ENCODE measurements at regions not wholly inside any gene's neighbourhood (a gene's known extent, or its start where the extent isn't known, plus 50 kb on each side); places are given as distances from the start of the nearest gene placed in this dataset.
"Not testable (repeated sequence)": the region's sequence is repeated elsewhere in the genome, so short reads cannot be mapped to it uniquely, and the experiment has no call there.

DNA sequence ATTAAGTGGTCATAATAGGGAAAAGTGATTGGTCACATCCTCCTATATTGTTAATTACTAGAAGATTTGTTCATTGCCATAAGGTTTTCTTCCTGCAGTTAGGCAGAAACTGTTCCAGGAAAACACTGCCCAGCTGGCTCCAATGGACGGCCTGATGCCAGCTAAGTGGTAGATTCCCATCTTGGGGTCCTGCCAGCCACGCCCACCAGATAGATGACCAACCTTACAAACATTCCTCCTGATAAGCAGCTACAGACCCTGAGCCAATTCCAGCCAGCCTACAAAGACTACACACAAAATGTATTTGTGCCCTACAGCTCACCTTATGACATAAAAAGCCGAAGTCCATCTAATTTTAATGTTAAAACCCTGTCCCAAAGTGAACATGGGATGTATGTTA is 685.9 kb upstream of the USP15 start:
- H3K4me3 Mint-ChIP-seq, result no peak overlapping the region
- Histone ChIP-seq H3K4me3 (ENCODE audit: low read depth, low read length) (no peak overlapping the region), H3K9me3 (ENCODE audit: control insufficient read depth in 2 of 2, low read length in 2 of 2) (no peaks in the 10 kb centered on the region), H3K27me3 (ENCODE audit: control insufficient read depth, insufficient read depth, low read length) (no peaks in the 10 kb centered on the region), H3K4me1 (ENCODE audit: control insufficient read depth, insufficient read depth, low read length, poor library complexity, severe bottlenecking) (no peaks in the 10 kb centered on the region), H3K27ac (ENCODE audit: insufficient read depth, low read length, poor library complexity, severe bottlenecking) (no peak overlapping the region), H3K36me3 (ENCODE audit: control insufficient read depth, insufficient read depth, low read length) (no peaks in the 10 kb centered on the region)
- H3K36me3 Mint-ChIP-seq, result no peaks in the 10 kb centered on the region
- H3K9me3 Mint-ChIP-seq, result peaks cover 0 to 4% (median 0%) of the 10 kb centered on the region in 7 donors
- no peak for ATAC-seq (ENCODE audit: low read depth in 2 of 2)
- no peak for DNase-seq
- no peak overlapping the region for H3K27ac Mint-ChIP-seq
- no peaks in the 10 kb centered on the region for H3K4me1 Mint-ChIP-seq
- no peaks in the 10 kb centered on the region for H3K27me3 Mint-ChIP-seq

- Histone ChIP-seq H3K4me3 (ENCODE audit: low read depth, low read length) (no peak overlapping the region), H3K9me3 (ENCODE audit: control insufficient read depth in 2 of 2, low read length in 2 of 2) (no peaks in the 10 kb centered on the region), H3K36me3 (ENCODE audit: control insufficient read depth, insufficient read depth, low read length) (no peaks in the 10 kb centered on the region), H3K27me3 (ENCODE audit: control insufficient read depth, insufficient read depth, low read length) (no peaks in the 10 kb centered on the region), H3K4me1 (ENCODE audit: control insufficient read depth, insufficient read depth, low read length, poor library complexity, severe bottlenecking) (no peaks in the 10 kb centered on the region), H3K27ac (ENCODE audit: insufficient read depth, low read length, poor library complexity, severe bottlenecking) (no peak overlapping the region)
- peak overlapping the region in 1 of 4 donors; percentile 4 for H3K4me3 Mint-ChIP-seq
- H3K4me1 Mint-ChIP-seq, result no peaks in the 10 kb centered on the region
- H3K27ac Mint-ChIP-seq, result no peak overlapping the region
- H3K27me3 Mint-ChIP-seq, result no peaks in the 10 kb centered on the region
- ATAC-seq (ENCODE audit: low read depth in 2 of 2) (no peak), DNase-seq (no peak)
- H3K36me3 Mint-ChIP-seq, result no peaks in the 10 kb centered on the region
- peaks cover 4 to 21% (median 6%) of the 10 kb centered on the region in 7 donors for H3K9me3 Mint-ChIP-seq
These were observed 675.3 kb upstream of the USP15 start for GRCh38 chr12:61584943-61585342.

DNA sequence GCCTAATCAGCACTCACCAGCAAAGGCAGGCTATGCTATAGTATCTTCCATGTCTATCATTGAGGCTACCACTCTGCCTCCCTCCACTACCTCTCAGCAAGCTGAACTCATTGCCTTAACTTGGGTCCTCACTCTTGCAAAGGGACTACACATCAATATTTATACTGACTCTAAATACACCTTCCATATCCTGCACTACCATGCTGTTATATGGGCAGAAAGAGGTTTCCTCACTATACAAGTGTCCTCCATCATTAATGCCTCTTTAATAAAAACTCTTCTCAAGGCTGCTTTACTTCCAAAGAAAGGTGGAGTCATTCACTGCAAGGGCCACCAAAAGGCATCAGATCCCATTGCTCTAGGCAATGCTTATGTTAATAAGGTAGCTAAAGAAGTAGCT is 669.3 kb upstream of the USP15 start:
- H3K4me1 ChIP-seq (ENCODE audit: control insufficient read depth, insufficient read depth, low read length, poor library complexity, severe bottlenecking); H3K36me3 ChIP-seq (ENCODE audit: control insufficient read depth, insufficient read depth, low read length); H3K4me3 Mint-ChIP-seq; ATAC-seq (ENCODE audit: low read depth in 2 of 2); H3K27me3 Mint-ChIP-seq; H3K9me3 ChIP-seq (ENCODE audit: control insufficient read depth in 2 of 2, low read length in 2 of 2); H3K36me3 Mint-ChIP-seq; H3K27ac Mint-ChIP-seq; H3K27me3 ChIP-seq (ENCODE audit: control insufficient read depth, insufficient read depth, low read length); H3K27ac ChIP-seq (ENCODE audit: insufficient read depth, low read length, poor library complexity, severe bottlenecking); H3K4me1 Mint-ChIP-seq; DNase-seq; H3K4me3 ChIP-seq (ENCODE audit: low read depth, low read length): not testable (repeated sequence)
- peaks cover 9 to 57% (median 14%) of the 10 kb centered on the region in 7 donors for H3K9me3 Mint-ChIP-seq

DNA sequence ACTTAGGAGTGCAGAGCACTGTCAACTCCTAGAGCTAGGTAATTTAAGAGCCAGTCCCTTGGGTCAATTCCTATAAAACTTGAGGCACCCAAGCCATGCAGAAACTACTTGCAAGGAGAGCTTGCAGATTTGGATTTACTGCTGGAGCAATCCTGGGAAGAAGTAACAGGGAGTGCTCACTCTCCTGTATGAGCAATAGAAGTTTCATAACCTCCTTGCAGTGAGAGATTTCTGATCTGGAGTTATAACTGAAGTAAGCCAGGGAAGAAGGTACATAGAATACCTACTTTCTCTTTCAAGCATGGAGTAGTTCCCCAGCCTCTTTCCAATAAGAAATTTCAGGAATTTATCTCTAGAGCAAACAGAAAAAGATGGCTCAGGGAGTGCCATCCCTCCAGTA is 650.1 kb upstream of the USP15 start:
- Mint-ChIP-seq H3K4me3 (no peak overlapping the region), H3K9me3 (peaks cover 0 to 8% (median 3%) of the 10 kb centered on the region in 7 donors), H3K27ac (no peak overlapping the region), H3K36me3 (no peaks in the 10 kb centered on the region), H3K27me3 (no peaks in the 10 kb centered on the region), H3K4me1 (no peaks in the 10 kb centered on the region)
- ATAC-seq (ENCODE audit: low read depth in 2 of 2) (no peak), DNase-seq (no peak)
- H3K27ac ChIP-seq (ENCODE audit: insufficient read depth, low read length, poor library complexity, severe bottlenecking), result no peak overlapping the region
- no peaks in the 10 kb centered on the region for H3K27me3 ChIP-seq (ENCODE audit: control insufficient read depth, insufficient read depth, low read length)
- no peak overlapping the region for H3K4me3 ChIP-seq (ENCODE audit: low read depth, low read length)
- H3K36me3 ChIP-seq (ENCODE audit: control insufficient read depth, insufficient read depth, low read length), result no peaks in the 10 kb centered on the region
- no peaks in the 10 kb centered on the region for H3K9me3 ChIP-seq (ENCODE audit: control insufficient read depth in 2 of 2, low read length in 2 of 2)
- H3K4me1 ChIP-seq (ENCODE audit: control insufficient read depth, insufficient read depth, low read length, poor library complexity, severe bottlenecking), result no peaks in the 10 kb centered on the region

GRCh38 chr12:61629702-61630101 is 630.5 kb upstream of the USP15 start:
- Histone ChIP-seq H3K27ac (ENCODE audit: insufficient read depth, low read length, poor library complexity, severe bottlenecking) (no peak overlapping the region), H3K4me1 (ENCODE audit: control insufficient read depth, insufficient read depth, low read length, poor library complexity, severe bottlenecking) (no peaks in the 10 kb centered on the region), H3K9me3 (ENCODE audit: control insufficient read depth in 2 of 2, low read length in 2 of 2) (no peaks in the 10 kb centered on the region), H3K4me3 (ENCODE audit: low read depth, low read length) (no peak overlapping the region), H3K36me3 (ENCODE audit: control insufficient read depth, insufficient read depth, low read length) (no peaks in the 10 kb centered on the region), H3K27me3 (ENCODE audit: control insufficient read depth, insufficient read depth, low read length) (no peaks in the 10 kb centered on the region)
- H3K36me3 Mint-ChIP-seq, result no peaks in the 10 kb centered on the region
- H3K4me1 Mint-ChIP-seq, result no peaks in the 10 kb centered on the region
- H3K27ac Mint-ChIP-seq, result no peak overlapping the region
- H3K9me3 Mint-ChIP-seq, result peaks cover 0 to 10% (median 3%) of the 10 kb centered on the region in 7 donors
- DNase-seq, result no peak
- H3K27me3 Mint-ChIP-seq, result no peaks in the 10 kb centered on the region
- no peak overlapping the region for H3K4me3 Mint-ChIP-seq
- no peak for ATAC-seq (ENCODE audit: low read depth in 2 of 2)

GRCh38 chr12:61646639-61647038 is 613.6 kb upstream of the USP15 start:
- H3K4me1 ChIP-seq (ENCODE audit: control insufficient read depth, insufficient read depth, low read length, poor library complexity, severe bottlenecking), result no peaks in the 10 kb centered on the region
- H3K9me3 Mint-ChIP-seq, result peaks cover 0 to 9% (median 2%) of the 10 kb centered on the region in 7 donors
- no peak overlapping the region for H3K4me3 Mint-ChIP-seq
- H3K27me3 ChIP-seq (ENCODE audit: control insufficient read depth, insufficient read depth, low read length), result no peaks in the 10 kb centered on the region
- no peak overlapping the region for H3K27ac ChIP-seq (ENCODE audit: insufficient read depth, low read length, poor library complexity, severe bottlenecking)
- DNase-seq (no peak), ATAC-seq (ENCODE audit: low read depth in 2 of 2) (no peak)
- no peaks in the 10 kb centered on the region for H3K36me3 ChIP-seq (ENCODE audit: control insufficient read depth, insufficient read depth, low read length)
- H3K36me3 Mint-ChIP-seq, result no peaks in the 10 kb centered on the region
- H3K4me3 ChIP-seq (ENCODE audit: low read depth, low read length), result no peak overlapping the region
- H3K9me3 ChIP-seq (ENCODE audit: control insufficient read depth in 2 of 2, low read length in 2 of 2), result no peaks in the 10 kb centered on the region
- no peaks in the 10 kb centered on the region for H3K4me1 Mint-ChIP-seq
- no peaks in the 10 kb centered on the region for H3K27me3 Mint-ChIP-seq
- H3K27ac Mint-ChIP-seq, result no peak overlapping the region

- no peak for ATAC-seq (ENCODE audit: low read depth in 2 of 2)
- H3K27me3 ChIP-seq (ENCODE audit: control insufficient read depth, insufficient read depth, low read length), result no peaks in the 10 kb centered on the region
- no peaks in the 10 kb centered on the region for H3K36me3 Mint-ChIP-seq
- no peaks in the 10 kb centered on the region for H3K4me1 Mint-ChIP-seq
- DNase-seq, result no peak
- H3K27ac Mint-ChIP-seq, result no peak overlapping the region
- no peaks in the 10 kb centered on the region for H3K9me3 ChIP-seq (ENCODE audit: control insufficient read depth in 2 of 2, low read length in 2 of 2)
- no peaks in the 10 kb centered on the region for H3K27me3 Mint-ChIP-seq
- H3K4me1 ChIP-seq (ENCODE audit: control insufficient read depth, insufficient read depth, low read length, poor library complexity, severe bottlenecking), result no peaks in the 10 kb centered on the region
- no peak overlapping the region for H3K4me3 Mint-ChIP-seq
- no peak overlapping the region for H3K27ac ChIP-seq (ENCODE audit: insufficient read depth, low read length, poor library complexity, severe bottlenecking)
- no peaks in the 10 kb centered on the region for H3K36me3 ChIP-seq (ENCODE audit: control insufficient read depth, insufficient read depth, low read length)
- H3K4me3 ChIP-seq (ENCODE audit: low read depth, low read length), result no peak overlapping the region
- H3K9me3 Mint-ChIP-seq, result peaks cover 0 to 14% (median 0%) of the 10 kb centered on the region in 7 donors
These were observed 612.6 kb upstream of the USP15 start for GRCh38 chr12:61647566-61647965.

DNA sequence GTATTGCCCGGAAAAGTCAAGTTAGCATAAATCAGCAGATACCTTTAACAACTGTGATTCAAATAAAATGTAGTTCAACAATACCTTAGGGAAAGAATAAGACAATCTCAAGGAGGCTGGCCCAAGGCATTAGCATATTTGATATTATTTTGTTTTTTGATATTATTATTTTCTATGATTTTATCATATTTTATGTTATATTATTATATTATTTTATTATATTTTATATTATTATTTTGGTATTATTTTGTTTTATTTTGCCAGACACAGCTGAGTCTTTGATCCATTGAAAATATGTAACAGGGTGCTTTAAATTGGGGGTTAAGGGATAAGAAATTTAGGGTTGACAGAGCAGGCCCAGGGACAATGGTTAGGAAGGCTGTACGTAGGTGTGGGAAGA is 607.9 kb upstream of the USP15 start:
- Mint-ChIP-seq H3K9me3 (peaks cover 0 to 14% (median 0%) of the 10 kb centered on the region in 7 donors), H3K36me3 (no peaks in the 10 kb centered on the region), H3K4me3 (no peak overlapping the region), H3K27ac (no peak overlapping the region), H3K4me1 (no peaks in the 10 kb centered on the region), H3K27me3 (no peaks in the 10 kb centered on the region)
- ATAC-seq (ENCODE audit: low read depth in 2 of 2) (no peak), DNase-seq (no peak)
- Histone ChIP-seq H3K4me3 (ENCODE audit: low read depth, low read length) (no peak overlapping the region), H3K9me3 (ENCODE audit: control insufficient read depth in 2 of 2, low read length in 2 of 2) (no peaks in the 10 kb centered on the region), H3K27ac (ENCODE audit: insufficient read depth, low read length, poor library complexity, severe bottlenecking) (no peak overlapping the region), H3K36me3 (ENCODE audit: control insufficient read depth, insufficient read depth, low read length) (no peaks in the 10 kb centered on the region), H3K27me3 (ENCODE audit: control insufficient read depth, insufficient read depth, low read length) (no peaks in the 10 kb centered on the region), H3K4me1 (ENCODE audit: control insufficient read depth, insufficient read depth, low read length, poor library complexity, severe bottlenecking) (no peaks in the 10 kb centered on the region)
